HEK293T (cell line): ENCODE measurements at regions not wholly inside any gene's neighbourhood (a gene's known extent, or its start where the extent isn't known, plus 50 kb on each side); places are given as distances from the start of the nearest gene placed in this dataset.

ENCODE experiments used
- CTCF ChIA-PET: fragments of 350-600 bp; formaldehyde crosslinking; extraction: SDS; loops from one replicate; lab custom pipeline; 2021; ENCODE audit warnings: antibody characterized with exemption, inconsistent platforms; lab: Yijun Ruan, JAX
- POLR2A ChIA-PET: fragments of 350-600 bp; formaldehyde crosslinking; extraction: SDS; loops from one replicate; lab custom pipeline; 2020; ENCODE audit warnings: antibody characterized with exemption, inconsistent platforms; lab: Yijun Ruan, JAX
- DNase-seq: peaks from one replicate; pipeline ENCODE4 v3.0.0; 2012; ENCODE audit warnings: mixed read lengths; ENCODE audit errors: extremely low spot score
- ARNT ChIP-seq: fragments of 450-650 bp; IDR thresholded peaks from 2 replicates; pipeline ENCODE4 v1.6.1; 2017; ENCODE audit warnings: mild to moderate bottlenecking
- BHLHE40 ChIP-seq: fragments of 450-650 bp; IDR thresholded peaks from 2 replicates; pipeline ENCODE4 v1.6.1; 2016; ENCODE audit warnings: mild to moderate bottlenecking, moderate library complexity, borderline replicate concordance
- CTBP1 ChIP-seq: fragments of 450-650 bp; IDR thresholded peaks from 2 replicates; pipeline ENCODE4 v1.6.1; 2016; ENCODE audit warnings: borderline replicate concordance
- ELF4 ChIP-seq: fragments of 450-650 bp; IDR thresholded peaks from 2 replicates; pipeline ENCODE4 v1.6.1; 2017; ENCODE audit warnings: antibody characterized with exemption
- FOXA1 ChIP-seq: fragments of 450-650 bp; IDR thresholded peaks from 2 replicates; pipeline ENCODE4 v1.6.1; 2016; ENCODE audit warnings: mild to moderate bottlenecking
- FOXK2 ChIP-seq: fragments of 450-650 bp; IDR thresholded peaks from 2 replicates; pipeline ENCODE4 v1.6.1; 2016; ENCODE audit warnings: mild to moderate bottlenecking
- FOXM1 ChIP-seq: fragments of 450-650 bp; IDR thresholded peaks from 2 replicates; pipeline ENCODE4 v1.6.1; 2017; ENCODE audit warnings: mild to moderate bottlenecking, borderline replicate concordance
- HDGF ChIP-seq: fragments of 450-650 bp; IDR thresholded peaks from 2 replicates; pipeline ENCODE4 v1.6.1; 2017; ENCODE audit warnings: antibody characterized with exemption, borderline replicate concordance
- L3MBTL2 ChIP-seq: fragments of 450-650 bp; conservative IDR thresholded peaks from 2 replicates; pipeline ENCODE4 v1.6.1; 2016; ENCODE audit warnings: mild to moderate bottlenecking
- LEF1 ChIP-seq: fragments of 450-650 bp; IDR thresholded peaks from 2 replicates; pipeline ENCODE4 v1.6.1; 2017; ENCODE audit warnings: mild to moderate bottlenecking, borderline replicate concordance
- NFRKB ChIP-seq: fragments of 450-650 bp; IDR thresholded peaks from 2 replicates; pipeline ENCODE4 v1.6.1; 2016; ENCODE audit warnings: mild to moderate bottlenecking, moderate library complexity
- SP1 ChIP-seq: fragments of 450-650 bp; IDR thresholded peaks from 2 replicates; pipeline ENCODE4 v1.6.1; 2017
- SUZ12 ChIP-seq: fragments of 450-650 bp; IDR thresholded peaks from 2 replicates; pipeline ENCODE4 v1.6.1; 2016; ENCODE audit warnings: mild to moderate bottlenecking
- TARDBP ChIP-seq: fragments of 450-650 bp; IDR thresholded peaks from 2 replicates; pipeline ENCODE4 v1.6.1; 2016
- ZNF384 ChIP-seq: fragments of 450-650 bp; IDR thresholded peaks from 2 replicates; pipeline ENCODE4 v1.6.1; 2016
- TF ChIP-seq, protein P1 (sequence below): fragments of 450-650 bp; IDR thresholded peaks from 2 replicates; pipeline ENCODE4 v1.6.1; 2016

DNA sequence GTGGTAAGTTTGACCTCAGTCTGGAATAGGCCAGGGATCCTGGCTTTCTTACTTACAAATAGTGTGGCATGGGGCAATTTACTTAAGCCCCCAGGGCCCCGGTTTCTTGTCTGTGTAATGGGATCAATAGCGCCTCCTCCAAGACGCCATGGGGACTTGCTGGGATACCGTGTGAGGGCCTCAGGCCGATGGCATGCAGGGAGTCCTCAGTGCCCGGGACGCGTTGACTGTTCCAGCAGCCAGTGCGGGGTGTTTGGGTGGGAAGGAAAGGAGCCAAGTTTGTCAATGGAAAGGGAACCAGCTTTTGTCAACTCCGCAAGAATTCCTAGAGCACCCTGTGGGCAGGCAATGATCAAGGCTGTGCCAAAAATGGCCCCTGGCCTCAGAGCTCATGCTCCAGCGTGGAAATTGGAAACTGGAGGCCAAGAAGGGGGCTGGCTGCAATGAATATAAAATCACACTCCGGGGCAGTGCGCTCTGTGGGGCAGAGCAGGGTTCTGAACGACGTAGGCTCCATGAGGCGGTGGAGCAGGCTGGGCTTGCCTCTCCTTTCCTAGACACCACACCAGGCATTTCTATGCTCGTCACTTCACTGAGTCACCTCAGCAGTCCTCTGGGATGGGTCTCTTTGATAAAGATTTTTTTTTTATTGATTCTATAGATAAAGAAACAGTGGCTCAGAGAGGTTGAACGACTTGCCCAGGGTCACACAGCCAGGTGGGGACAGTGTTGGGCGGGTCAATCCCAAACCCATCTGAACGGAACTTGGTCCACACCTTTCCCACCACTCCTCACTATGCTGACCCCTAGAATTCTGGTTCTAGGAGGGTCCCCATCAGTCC is 56.7 kb upstream of the ASAP2 start:
- CTCF ChIA-PET, result no interaction called here
- DNase-seq, result no peak
- POLR2A ChIA-PET, result no interaction called here
- TF ChIP-seq ELF4 (no peak), ZNF384 (no peak), CTBP1 (no peak)

DNA sequence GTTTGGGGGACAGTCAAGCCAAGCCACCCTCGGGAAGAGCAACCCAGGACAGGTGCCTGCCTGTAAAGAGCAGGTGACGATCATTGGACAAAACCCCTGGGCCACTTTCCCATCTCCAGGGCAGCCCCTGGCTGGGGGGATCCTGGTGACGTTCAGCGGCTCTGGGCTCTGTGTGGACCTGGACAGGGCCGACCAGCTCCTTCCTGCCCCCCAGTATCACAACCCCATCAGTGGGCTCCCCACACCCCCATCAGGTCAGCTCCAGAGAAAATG is 57.3 kb upstream of the ASAP2 start:
- TF ChIP-seq FOXA1 (no peak), LEF1 (no peak)
- POLR2A ChIA-PET, result no interaction called here
- CTCF ChIA-PET, result no interaction called here
- no peak for DNase-seq

DNA sequence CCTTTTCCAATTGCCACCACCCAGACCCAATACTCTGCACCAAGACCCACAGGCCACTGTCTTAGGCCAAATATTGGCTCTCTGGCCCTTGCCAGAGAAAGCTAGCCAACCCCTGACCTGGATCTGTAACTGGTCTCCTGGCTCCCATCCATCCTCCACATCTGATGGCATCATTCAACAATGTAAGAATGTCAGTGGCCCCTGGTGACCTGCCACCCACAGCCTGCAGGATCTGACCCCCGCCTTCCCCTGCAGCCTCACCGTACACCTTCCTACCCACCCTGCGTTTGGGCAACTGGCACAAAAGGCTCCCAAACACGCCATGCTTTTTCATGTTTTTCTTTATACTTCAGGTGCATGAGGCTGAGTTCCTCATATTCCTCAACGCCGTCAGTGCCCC is 60.0 kb upstream of the ASAP2 start:
- no peak for TF ChIP-seq ZNF384
- no peak for TF ChIP-seq ARNT
- TF ChIP-seq, protein P1, sequence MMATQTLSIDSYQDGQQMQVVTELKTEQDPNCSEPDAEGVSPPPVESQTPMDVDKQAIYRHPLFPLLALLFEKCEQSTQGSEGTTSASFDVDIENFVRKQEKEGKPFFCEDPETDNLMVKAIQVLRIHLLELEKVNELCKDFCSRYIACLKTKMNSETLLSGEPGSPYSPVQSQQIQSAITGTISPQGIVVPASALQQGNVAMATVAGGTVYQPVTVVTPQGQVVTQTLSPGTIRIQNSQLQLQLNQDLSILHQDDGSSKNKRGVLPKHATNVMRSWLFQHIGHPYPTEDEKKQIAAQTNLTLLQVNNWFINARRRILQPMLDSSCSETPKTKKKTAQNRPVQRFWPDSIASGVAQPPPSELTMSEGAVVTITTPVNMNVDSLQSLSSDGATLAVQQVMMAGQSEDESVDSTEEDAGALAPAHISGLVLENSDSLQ, result no peak
- TF ChIP-seq ELF4, result no peak
- no peak for TF ChIP-seq SUZ12
- no peak for TF ChIP-seq SP1
- TF ChIP-seq HDGF, result no peak
- TF ChIP-seq TARDBP, result no peak
- TF ChIP-seq CTBP1, result no peak
- TF ChIP-seq LEF1, result no peak
- TF ChIP-seq L3MBTL2, result no peak
- no peak for TF ChIP-seq BHLHE40
- POLR2A ChIA-PET, result no interaction called here
- no peak for DNase-seq
- CTCF ChIA-PET, result interaction anchor here (0.6 kb wide), 1 partner anchor 480 kb away, joined by 3 read pairs; no protein-coding TSS in a partner anchor

DNA sequence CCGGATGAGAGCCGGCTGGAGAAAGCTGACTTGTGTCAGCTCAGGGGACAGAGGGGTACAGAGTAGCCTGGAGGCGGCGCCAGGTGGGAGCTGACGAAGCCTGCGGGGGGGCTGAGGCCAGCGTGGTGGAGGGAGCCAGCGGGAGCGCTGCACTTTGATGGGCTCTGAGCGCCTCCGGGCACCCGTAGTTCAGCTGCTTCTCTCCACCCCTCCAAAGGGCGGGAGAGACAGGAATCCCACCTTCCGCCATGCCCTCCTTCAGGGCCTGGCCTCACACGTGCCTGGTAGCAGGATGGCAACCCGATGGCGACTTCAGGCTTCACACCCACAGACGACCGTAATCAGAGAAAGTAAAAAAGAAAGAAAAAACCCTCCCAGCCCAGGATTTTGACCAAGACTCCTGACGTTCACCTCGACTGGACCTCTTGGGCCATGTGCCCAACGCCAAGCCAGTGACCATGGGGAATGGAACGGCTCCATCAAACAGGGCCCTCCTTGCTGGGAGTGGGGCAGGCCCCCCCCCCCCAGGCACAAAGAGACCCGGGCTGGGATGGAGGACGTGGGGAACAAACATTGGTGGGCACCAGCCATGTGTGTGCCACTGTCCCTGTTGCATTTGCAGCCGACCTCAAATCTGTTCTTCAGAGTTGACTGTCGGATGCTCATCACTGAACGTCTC is 60.7 kb upstream of the ASAP2 start:
- ChIA-PET POLR2A (no interaction called here), CTCF (no interaction called here)
- DNase-seq, result no peak
- no peak for TF ChIP-seq FOXM1
- no peak for TF ChIP-seq CTBP1
- TF ChIP-seq ZNF384, result no peak
- TF ChIP-seq LEF1, result no peak
- TF ChIP-seq BHLHE40, result no peak
- no peak for TF ChIP-seq ARNT
- TF ChIP-seq TARDBP, result no peak
- TF ChIP-seq SP1, result no peak
- no peak for TF ChIP-seq SUZ12
- TF ChIP-seq, protein P1, result no peak
- no peak for TF ChIP-seq FOXA1
- no peak for TF ChIP-seq ELF4
- TF ChIP-seq L3MBTL2, result no peak
- TF ChIP-seq NFRKB, result no peak
- TF ChIP-seq HDGF, result no peak
- TF ChIP-seq FOXK2, result no peak

DNA sequence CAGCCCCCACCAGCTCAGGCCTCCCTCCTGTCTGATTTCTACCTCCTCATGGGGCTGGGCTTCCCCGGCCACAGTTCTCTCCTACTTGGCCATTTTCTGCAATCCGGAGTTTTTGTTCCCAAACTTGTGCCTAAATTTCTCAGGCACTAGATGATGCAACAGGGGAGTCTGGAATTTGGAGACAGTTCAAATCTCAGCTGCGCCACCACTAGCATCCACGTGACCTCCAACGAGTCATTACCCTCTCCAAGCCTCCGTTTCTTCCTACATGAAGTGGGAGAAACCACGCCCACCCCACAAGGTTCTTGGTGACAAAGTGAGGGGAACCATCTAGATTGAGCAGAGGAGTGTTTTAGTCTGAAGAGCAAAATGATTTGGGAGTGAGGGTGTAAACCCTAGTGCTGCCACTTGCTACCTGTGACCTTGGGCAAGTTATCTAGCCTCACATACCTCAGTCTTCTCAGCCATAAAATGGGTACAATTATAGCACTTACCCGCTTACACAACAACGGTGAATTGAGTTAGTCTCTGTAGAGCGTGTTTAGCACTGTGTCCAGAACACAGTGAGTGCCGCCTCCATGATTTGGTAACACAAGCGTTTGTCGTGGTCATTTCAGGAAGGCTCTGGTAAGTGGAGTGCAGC is 61.4 kb upstream of the ASAP2 start:
- ChIA-PET CTCF (interaction anchor here (1.7 kb wide), 1 partner anchor 226 kb away, joined by 6 read pairs; no protein-coding TSS in a partner anchor), POLR2A (no interaction called here)
- TF ChIP-seq HDGF (no peak), FOXA1 (no peak), SP1 (no peak), ELF4 (no peak), LEF1 (no peak), NFRKB (no peak), CTBP1 (no peak), SUZ12 (no peak), FOXK2 (no peak), ARNT (no peak), L3MBTL2 (no peak), ZNF384 (no peak), TARDBP (no peak), BHLHE40 (no peak), FOXM1 (no peak)
- TF ChIP-seq, protein P1, result no peak
- no peak for DNase-seq

DNA sequence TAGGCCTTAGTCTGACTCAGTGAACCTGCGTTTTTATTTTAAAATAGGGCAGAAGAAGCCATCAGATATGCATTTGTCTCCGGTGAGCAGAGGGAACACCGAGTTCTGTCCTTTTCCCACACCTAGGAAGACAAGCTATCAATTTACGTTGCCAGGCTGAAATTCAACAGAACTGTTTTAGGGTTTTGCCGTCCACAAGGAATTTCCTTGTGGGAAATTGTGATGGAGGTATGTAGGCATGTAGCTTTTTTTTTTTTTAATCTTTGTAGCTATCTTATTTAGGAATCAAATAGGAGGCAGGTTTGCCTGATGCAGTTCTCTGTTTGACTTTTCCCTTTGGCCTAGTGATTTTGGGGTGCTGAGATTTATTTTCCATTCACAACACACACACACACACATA is 62.0 kb upstream of the ASAP2 start:
- CTCF ChIA-PET, result interaction anchor here (0.5 to 1.7 kb wide), 2 partner anchors 15 to 226 kb away, joined by 3 to 6 read pairs; no protein-coding TSS in a partner anchor
- POLR2A ChIA-PET, result no interaction called here
- DNase-seq, result no peak
- no peak for TF ChIP-seq HDGF
- TF ChIP-seq ZNF384, result no peak
- TF ChIP-seq BHLHE40, result no peak
- no peak for TF ChIP-seq ELF4
- no peak for TF ChIP-seq LEF1
- TF ChIP-seq CTBP1, result no peak
